ENCODE measurements at regions not wholly inside any gene's neighbourhood (a gene's known extent, or its start where the extent isn't known, plus 50 kb on each side); places are given as distances from the start of the nearest gene placed in this dataset.

DNA sequence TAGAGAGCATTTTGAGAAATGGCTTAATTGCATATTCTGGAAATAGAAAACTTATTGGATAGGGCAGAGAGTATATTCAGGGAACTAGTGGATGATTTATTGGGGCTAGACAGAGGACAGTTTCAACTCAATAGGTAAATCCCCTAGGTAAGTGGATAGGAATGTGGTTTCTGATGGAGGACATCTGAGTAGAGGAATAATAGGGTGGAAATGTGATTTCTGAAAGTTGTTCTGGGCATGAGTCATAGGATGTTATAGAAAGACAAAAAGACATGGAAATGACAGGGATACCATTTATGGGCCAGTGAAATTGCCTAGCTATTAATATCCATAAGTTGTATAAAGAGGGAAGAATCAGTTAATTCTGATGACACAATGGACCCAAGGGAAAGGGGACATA is 563.3 kb upstream of the GOLIM4 start:
- Histone ChIP-seq H3K9me3 (peaks cover 0 to 3% of the 10 kb centered on the region in 2 donors), H3K4me1 (no peaks in the 10 kb centered on the region), H3K27me3 (no peaks in the 10 kb centered on the region), H3K27ac (no peak overlapping the region), H3K4me3 (no peak overlapping the region), H3K36me3 (no peaks in the 10 kb centered on the region)
- no peak for ATAC-seq
- TF ChIP-seq, protein P1, sequence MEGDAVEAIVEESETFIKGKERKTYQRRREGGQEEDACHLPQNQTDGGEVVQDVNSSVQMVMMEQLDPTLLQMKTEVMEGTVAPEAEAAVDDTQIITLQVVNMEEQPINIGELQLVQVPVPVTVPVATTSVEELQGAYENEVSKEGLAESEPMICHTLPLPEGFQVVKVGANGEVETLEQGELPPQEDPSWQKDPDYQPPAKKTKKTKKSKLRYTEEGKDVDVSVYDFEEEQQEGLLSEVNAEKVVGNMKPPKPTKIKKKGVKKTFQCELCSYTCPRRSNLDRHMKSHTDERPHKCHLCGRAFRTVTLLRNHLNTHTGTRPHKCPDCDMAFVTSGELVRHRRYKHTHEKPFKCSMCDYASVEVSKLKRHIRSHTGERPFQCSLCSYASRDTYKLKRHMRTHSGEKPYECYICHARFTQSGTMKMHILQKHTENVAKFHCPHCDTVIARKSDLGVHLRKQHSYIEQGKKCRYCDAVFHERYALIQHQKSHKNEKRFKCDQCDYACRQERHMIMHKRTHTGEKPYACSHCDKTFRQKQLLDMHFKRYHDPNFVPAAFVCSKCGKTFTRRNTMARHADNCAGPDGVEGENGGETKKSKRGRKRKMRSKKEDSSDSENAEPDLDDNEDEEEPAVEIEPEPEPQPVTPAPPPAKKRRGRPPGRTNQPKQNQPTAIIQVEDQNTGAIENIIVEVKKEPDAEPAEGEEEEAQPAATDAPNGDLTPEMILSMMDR (IDR thresholded peaks at IDR 0.05) = no peak
- no peak for DNase-seq
- intact Hi-C loops (cut with DNase I) = no loop called here

DNA sequence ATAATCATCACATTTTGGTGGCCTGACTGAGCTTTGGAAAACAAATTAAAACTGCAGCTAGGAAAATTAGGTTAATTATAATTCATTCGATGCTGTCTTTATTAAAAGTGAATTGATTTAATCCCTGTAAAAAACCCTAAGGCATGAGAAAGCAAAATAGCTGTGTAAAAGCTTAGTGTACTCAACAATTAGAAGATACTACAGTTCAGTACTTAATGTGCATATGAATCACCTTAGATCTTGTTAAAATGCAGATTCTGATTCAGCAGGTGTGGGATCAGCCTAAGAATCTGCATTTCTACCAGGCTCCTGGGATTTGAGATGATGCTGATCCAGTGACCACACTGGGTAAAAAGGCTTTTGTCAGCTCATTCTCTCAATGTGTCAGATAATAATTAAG is 559.9 kb upstream of the GOLIM4 start:
- Histone ChIP-seq H3K27ac (no peak overlapping the region), H3K4me3 (no peak overlapping the region), H3K36me3 (no peaks in the 10 kb centered on the region), H3K27me3 (no peaks in the 10 kb centered on the region), H3K9me3 (peaks cover 0 to 3% of the 10 kb centered on the region in 2 donors), H3K4me1 (no peaks in the 10 kb centered on the region)
- DNase-seq = no peak
- TF ChIP-seq, protein P1 (IDR thresholded peaks at IDR 0.05) = no peak
- intact Hi-C loops (cut with DNase I) = no loop called here
- ATAC-seq = no peak

DNA sequence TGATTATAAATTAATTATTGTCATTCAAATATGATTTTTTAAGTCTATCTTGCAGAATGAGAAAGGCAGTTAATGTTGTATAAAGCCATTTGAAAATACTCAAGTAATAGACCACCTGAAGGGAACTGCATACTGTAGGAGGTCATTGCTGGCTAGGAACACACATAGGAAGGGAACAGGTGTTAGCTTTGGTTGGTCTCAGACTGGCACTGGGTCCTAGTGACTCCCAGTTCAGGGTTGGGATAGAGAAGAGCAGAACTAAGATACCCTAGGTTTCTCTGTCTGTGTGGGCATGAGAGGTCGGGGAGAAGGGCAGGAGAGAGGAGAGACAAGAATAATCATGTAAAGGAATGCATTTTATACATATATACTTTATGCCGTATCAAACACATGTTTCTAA is 559.0 kb upstream of the GOLIM4 start:
- no peaks in the 10 kb centered on the region for H3K4me1 ChIP-seq
- no peak for DNase-seq

DNA sequence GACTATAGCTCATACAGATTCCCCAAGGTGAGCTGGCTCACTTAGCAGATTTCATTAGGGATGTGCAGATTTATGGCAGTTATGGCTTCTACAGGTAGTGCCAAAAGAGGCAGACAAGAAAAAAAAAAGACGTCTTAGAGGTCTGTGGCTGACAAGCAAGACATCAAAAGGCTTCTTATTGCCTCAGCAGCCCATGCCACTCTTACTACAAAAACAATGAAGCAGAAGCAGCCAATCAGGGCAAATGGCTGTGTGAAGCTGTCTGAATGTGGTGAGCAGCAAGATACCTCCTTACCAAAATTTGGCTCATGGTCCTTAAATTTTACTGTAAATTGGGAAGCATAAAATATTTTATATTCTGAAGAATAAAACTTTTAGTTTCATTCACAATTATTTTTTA is 557.5 kb upstream of the GOLIM4 start:
- Histone ChIP-seq H3K27me3 (no peaks in the 10 kb centered on the region), H3K36me3 (no peaks in the 10 kb centered on the region), H3K27ac (no peak overlapping the region), H3K9me3 (peaks cover 0 to 3% of the 10 kb centered on the region in 2 donors), H3K4me3 (no peak overlapping the region), H3K4me1 (no peaks in the 10 kb centered on the region)
- DNase-seq = no peak
- ATAC-seq = no peak
- intact Hi-C loops (cut with DNase I) = no loop called here
- TF ChIP-seq, protein P1 (IDR thresholded peaks at IDR 0.05) = no peak

More for the DNA sequence above, 559.0 kb upstream of the GOLIM4 start:
- intact Hi-C loops (cut with DNase I) = no loop called here
- H3K9me3 ChIP-seq = peaks cover 0 to 3% of the 10 kb centered on the region in 2 donors
- TF ChIP-seq, protein P1 (IDR thresholded peaks at IDR 0.05) = no peak
- no peaks in the 10 kb centered on the region for H3K27me3 ChIP-seq
- ATAC-seq = no peak
- no peak overlapping the region for H3K4me3 ChIP-seq
- no peaks in the 10 kb centered on the region for H3K36me3 ChIP-seq
- no peak overlapping the region for H3K27ac ChIP-seq

DNA sequence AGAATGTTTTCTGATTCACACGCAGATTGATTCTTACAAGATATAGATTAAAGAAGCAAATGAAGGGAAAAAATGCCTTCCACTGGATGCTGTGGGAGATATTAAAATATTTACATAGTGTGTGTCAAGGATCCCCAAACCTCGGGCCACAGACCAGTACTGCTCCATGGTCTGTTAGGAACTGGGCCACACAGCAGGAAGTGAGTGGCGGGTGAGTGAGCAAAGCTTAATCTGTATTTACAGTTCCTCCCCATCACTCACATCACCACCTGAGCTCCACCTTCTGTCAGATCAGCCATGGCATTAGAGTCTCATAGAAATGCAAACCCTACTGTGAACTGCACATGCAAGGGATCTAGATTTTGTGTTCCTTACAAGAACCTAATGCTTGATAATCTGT is 552.6 kb upstream of the GOLIM4 start:
- TF ChIP-seq, protein P1 (IDR thresholded peaks at IDR 0.05) = no peak
- Histone ChIP-seq H3K9me3 (no peaks in the 10 kb centered on the region), H3K27ac (no peak overlapping the region), H3K36me3 (no peaks in the 10 kb centered on the region), H3K4me1 (no peaks in the 10 kb centered on the region), H3K27me3 (no peaks in the 10 kb centered on the region), H3K4me3 (no peak overlapping the region)
- DNase-seq = no peak
- ATAC-seq = no peak
- intact Hi-C loops (cut with DNase I) = no loop called here

Data from left lung (tissue), 4 donors.